ENCODE measurements at regions not wholly inside any gene's neighbourhood (a gene's known extent, or its start where the extent isn't known, plus 50 kb on each side); places are given as distances from the start of the nearest gene placed in this dataset.
"Not testable (repeated sequence)": the region's sequence is repeated elsewhere in the genome, so short reads cannot be mapped to it uniquely, and the experiment has no call there.

- no peak overlapping the region for H3K27ac Mint-ChIP-seq
- no peak for ATAC-seq (replicated peaks)
Observed at GRCh38 chr13:21871919-21872318, 201.0 kb downstream of the FGF9 start.

GRCh38 chr13:21872795-21873194 lies 201.9 kb downstream of the FGF9 start:
- ATAC-seq (replicated peaks) (no peak), DNase-seq (no peak)
- Mint-ChIP-seq H3K4me3 (no peak overlapping the region), H3K36me3 (no peaks in the 10 kb centered on the region), H3K4me1 (no peaks in the 10 kb centered on the region), H3K27me3 (peaks cover 8 to 21% of the 10 kb centered on the region in 2 donors), H3K9me3 (peaks cover 0 to 3% of the 10 kb centered on the region in 2 donors), H3K27ac (no peak overlapping the region)

More at GRCh38 chr13:21871919-21872318, 201.0 kb downstream of the FGF9 start:
- H3K36me3 Mint-ChIP-seq, result no peaks in the 10 kb centered on the region
- no peaks in the 10 kb centered on the region for H3K4me1 Mint-ChIP-seq
- peaks cover 8 to 16% of the 10 kb centered on the region in 2 donors for H3K27me3 Mint-ChIP-seq
- no peak overlapping the region for H3K4me3 Mint-ChIP-seq
- peaks cover 0 to 3% of the 10 kb centered on the region in 2 donors for H3K9me3 Mint-ChIP-seq
- DNase-seq, result no peak

GRCh38 chr13:21875116-21875515 lies 204.2 kb downstream of the FGF9 start:
- H3K4me3 Mint-ChIP-seq, result no peak overlapping the region
- ATAC-seq (replicated peaks), result no peak
- H3K27ac Mint-ChIP-seq, result no peak overlapping the region
- H3K9me3 Mint-ChIP-seq, result peaks cover 0 to 3% of the 10 kb centered on the region in 2 donors
- H3K36me3 Mint-ChIP-seq, result no peaks in the 10 kb centered on the region
- peaks cover 3 to 11% of the 10 kb centered on the region in 2 donors for H3K27me3 Mint-ChIP-seq
- no peaks in the 10 kb centered on the region for H3K4me1 Mint-ChIP-seq
- no peak for DNase-seq

DNA sequence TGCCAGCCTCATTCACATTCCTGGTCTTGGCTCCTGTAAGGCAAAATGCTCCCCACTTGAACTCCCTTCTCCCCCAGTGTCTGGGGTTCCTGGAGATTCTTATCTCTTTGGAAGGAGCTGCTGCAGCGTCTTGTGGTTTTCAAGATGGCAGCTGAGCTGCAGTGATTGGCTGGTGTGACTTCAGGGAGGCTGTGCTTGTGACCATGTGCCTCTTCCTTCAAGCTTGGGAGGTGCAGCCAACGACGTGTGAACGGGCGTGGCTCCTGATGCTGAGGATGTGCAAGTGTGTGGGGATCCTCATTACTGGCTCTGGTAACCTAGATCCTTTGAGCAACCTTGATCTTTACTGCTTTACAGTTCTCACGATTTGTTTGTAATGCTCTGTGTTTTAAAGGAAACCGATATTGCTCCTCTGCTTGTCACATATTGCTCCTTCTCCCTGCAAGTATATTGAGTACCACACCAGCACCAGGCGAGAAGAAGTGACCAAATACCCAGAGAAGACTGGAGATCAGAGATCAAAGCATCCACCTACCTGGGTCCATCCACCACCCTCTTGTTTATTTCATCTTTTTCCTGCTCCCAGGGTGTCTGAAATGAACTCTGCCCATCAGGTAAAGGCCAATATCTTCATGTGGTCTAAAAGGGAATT lies 208.5 kb downstream of the FGF9 start:
- ATAC-seq (replicated peaks) (no peak), DNase-seq (no peak)
- Mint-ChIP-seq H3K9me3 (peaks cover 0 to 3% of the 10 kb centered on the region in 2 donors), H3K4me3 (no peak overlapping the region), H3K27me3 (peaks cover 0 to 26% of the 10 kb centered on the region in 2 donors), H3K4me1 (no peaks in the 10 kb centered on the region), H3K27ac (no peak overlapping the region), H3K36me3 (no peaks in the 10 kb centered on the region)

- no peak for DNase-seq
- Mint-ChIP-seq H3K4me3 (no peak overlapping the region), H3K36me3 (no peaks in the 10 kb centered on the region), H3K4me1 (peaks cover 0 to 1% of the 10 kb centered on the region in 2 donors), H3K9me3 (no peaks in the 10 kb centered on the region), H3K27me3 (peaks cover 11 to 37% of the 10 kb centered on the region in 2 donors), H3K27ac (no peak overlapping the region)
- no peak for ATAC-seq (replicated peaks)
Observed at GRCh38 chr13:21882766-21883165, 211.9 kb downstream of the FGF9 start.

DNA sequence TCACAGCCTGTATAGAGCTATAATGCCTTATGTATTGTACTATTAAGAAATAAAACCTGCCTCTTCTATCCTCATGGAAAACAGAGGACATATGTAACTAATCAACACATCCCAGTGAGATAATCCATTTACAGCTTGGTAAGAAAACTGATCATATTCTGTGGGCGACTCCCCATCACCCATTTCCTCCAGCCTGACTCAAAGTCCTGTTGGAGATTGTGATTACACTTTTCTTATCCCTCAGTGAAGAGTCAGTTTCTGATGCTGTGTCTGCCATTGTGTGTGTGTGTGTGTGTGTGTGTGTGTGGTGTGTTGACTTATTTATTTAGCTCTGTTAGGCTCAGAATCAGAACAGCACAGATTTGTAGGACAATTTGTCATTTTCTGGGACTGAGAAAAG lies 212.8 kb downstream of the FGF9 start:
- no peak for DNase-seq
- Mint-ChIP-seq H3K36me3 (no peaks in the 10 kb centered on the region), H3K4me3 (no peak overlapping the region), H3K4me1 (peaks cover 0 to 1% of the 10 kb centered on the region in 2 donors), H3K9me3 (no peaks in the 10 kb centered on the region), H3K27ac (no peak overlapping the region), H3K27me3 (peaks cover 11 to 37% of the 10 kb centered on the region in 2 donors)
- ATAC-seq (replicated peaks), result no peak

- DNase-seq, result no peak
- H3K9me3 Mint-ChIP-seq, result no peaks in the 10 kb centered on the region
- no peak overlapping the region for H3K4me3 Mint-ChIP-seq
- no peak for ATAC-seq (replicated peaks)
- H3K4me1 Mint-ChIP-seq, result peaks cover 0 to 1% of the 10 kb centered on the region in 2 donors
- peaks cover 11 to 37% of the 10 kb centered on the region in 2 donors for H3K27me3 Mint-ChIP-seq
- H3K27ac Mint-ChIP-seq, result no peak overlapping the region
- H3K36me3 Mint-ChIP-seq, result no peaks in the 10 kb centered on the region
Observed at GRCh38 chr13:21884299-21884909, 213.5 kb downstream of the FGF9 start.

DNA sequence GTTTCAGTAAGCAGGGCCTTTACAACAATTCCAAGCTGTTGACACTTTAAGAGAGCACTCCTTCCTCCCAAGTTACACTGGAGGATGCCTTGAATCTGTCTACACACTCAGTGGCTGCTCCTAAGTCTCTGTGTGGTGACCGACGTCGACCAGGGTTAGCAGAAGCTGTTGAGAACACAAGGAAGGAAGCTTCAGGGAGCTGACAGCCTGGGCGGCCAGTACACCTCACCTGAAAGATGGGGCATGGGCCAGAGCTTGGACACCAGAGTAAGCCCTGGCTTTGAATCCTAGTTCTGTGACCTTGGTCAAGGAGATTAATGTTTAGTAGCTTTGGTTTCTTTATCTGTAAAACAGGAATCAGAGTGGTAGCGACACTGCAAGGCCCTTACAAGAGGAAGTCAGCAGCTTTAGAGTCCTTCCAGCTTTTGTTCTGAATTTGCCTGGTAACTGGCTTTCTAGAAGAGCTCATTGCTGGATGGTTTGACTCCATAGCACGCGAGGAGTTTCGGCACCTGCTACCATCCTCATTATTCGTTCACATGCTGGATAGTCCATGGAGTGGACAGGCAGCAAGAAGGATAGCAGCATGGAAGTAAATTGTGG lies 214.2 kb downstream of the FGF9 start:
- no peak overlapping the region for H3K27ac Mint-ChIP-seq
- H3K27me3 Mint-ChIP-seq, result peaks cover 11 to 37% of the 10 kb centered on the region in 2 donors
- H3K36me3 Mint-ChIP-seq, result no peaks in the 10 kb centered on the region
- DNase-seq, result no peak
- peaks cover 0 to 1% of the 10 kb centered on the region in 2 donors for H3K4me1 Mint-ChIP-seq
- H3K9me3 Mint-ChIP-seq, result no peaks in the 10 kb centered on the region
- no peak for ATAC-seq (replicated peaks)
- H3K4me3 Mint-ChIP-seq, result no peak overlapping the region

- Mint-ChIP-seq H3K4me3 (no peak overlapping the region), H3K27me3 (peaks cover 11 to 30% of the 10 kb centered on the region in 2 donors), H3K27ac (no peak overlapping the region), H3K9me3 (no peaks in the 10 kb centered on the region), H3K4me1 (peaks cover 0 to 1% of the 10 kb centered on the region in 2 donors), H3K36me3 (no peaks in the 10 kb centered on the region)
- DNase-seq (no peak), ATAC-seq (replicated peaks) (no peak)
Observed at GRCh38 chr13:21885714-21886224, 214.9 kb downstream of the FGF9 start.

GRCh38 chr13:21889651-21890050 lies 218.8 kb downstream of the FGF9 start:
- Mint-ChIP-seq H3K9me3 (no peaks in the 10 kb centered on the region), H3K4me1 (peaks cover 0 to 1% of the 10 kb centered on the region in 2 donors), H3K4me3 (no peak overlapping the region), H3K36me3 (no peaks in the 10 kb centered on the region), H3K27me3 (peaks cover 15 to 18% of the 10 kb centered on the region in 2 donors), H3K27ac (no peak overlapping the region)
- no peak for DNase-seq
- ATAC-seq (replicated peaks), result no peak

GRCh38 chr13:21890220-21890619 lies 219.3 kb downstream of the FGF9 start:
- not testable (repeated sequence) for DNase-seq; H3K27ac Mint-ChIP-seq; ATAC-seq (replicated peaks); H3K36me3 Mint-ChIP-seq; H3K4me1 Mint-ChIP-seq; H3K9me3 Mint-ChIP-seq; H3K4me3 Mint-ChIP-seq
- H3K27me3 Mint-ChIP-seq, result peaks cover 18% of the 10 kb centered on the region in 2 donors

DNA sequence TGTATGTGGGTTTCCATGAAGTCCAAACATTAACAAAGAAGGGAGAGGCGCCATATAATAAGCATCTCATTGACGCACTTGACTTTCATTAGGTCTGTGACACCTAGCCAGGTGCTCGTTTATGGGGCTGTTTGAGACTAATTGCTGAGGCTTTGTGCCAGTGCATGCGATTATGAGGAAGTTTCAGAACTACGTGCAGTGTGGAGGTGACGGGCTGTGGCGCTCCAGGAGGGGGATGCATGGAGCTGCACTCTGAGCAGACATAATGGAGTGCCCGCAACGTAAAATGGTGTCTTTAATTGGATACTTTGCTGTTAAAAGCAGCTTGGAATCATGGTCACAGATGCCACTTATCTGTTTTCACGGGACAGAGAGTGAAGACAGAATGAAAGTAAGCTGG lies 223.2 kb downstream of the FGF9 start:
- Mint-ChIP-seq H3K27me3 (peaks cover 0 to 7% of the 10 kb centered on the region in 2 donors), H3K4me3 (no peak overlapping the region), H3K27ac (no peak overlapping the region), H3K36me3 (no peaks in the 10 kb centered on the region), H3K4me1 (no peaks in the 10 kb centered on the region), H3K9me3 (no peaks in the 10 kb centered on the region)
- no peak for DNase-seq
- no peak for ATAC-seq (replicated peaks)

- DNase-seq (no peak), ATAC-seq (replicated peaks) (no peak)
- H3K27me3 Mint-ChIP-seq, result peaks cover 0 to 7% of the 10 kb centered on the region in 2 donors
- no peaks in the 10 kb centered on the region for H3K4me1 Mint-ChIP-seq
- H3K36me3 Mint-ChIP-seq, result no peaks in the 10 kb centered on the region
- no peaks in the 10 kb centered on the region for H3K9me3 Mint-ChIP-seq
- no peak overlapping the region for H3K4me3 Mint-ChIP-seq
- H3K27ac Mint-ChIP-seq, result no peak overlapping the region
Observed at GRCh38 chr13:21894703-21895699, 224.1 kb downstream of the FGF9 start.

GRCh38 chr13:21895779-21896178 lies 224.9 kb downstream of the FGF9 start:
- H3K9me3 Mint-ChIP-seq, result no peaks in the 10 kb centered on the region
- no peaks in the 10 kb centered on the region for H3K4me1 Mint-ChIP-seq
- DNase-seq (no peak), ATAC-seq (replicated peaks) (no peak)
- no peaks in the 10 kb centered on the region for H3K36me3 Mint-ChIP-seq
- no peak overlapping the region for H3K27ac Mint-ChIP-seq
- H3K4me3 Mint-ChIP-seq, result no peak overlapping the region
- peaks cover 0 to 7% of the 10 kb centered on the region in 2 donors for H3K27me3 Mint-ChIP-seq

Data from stimulated activated naive B cell treated with anti-CD40 and anti-IgM and Interleukin-4, amounts not matched to agents 10 μg/mL and 1 μg/mL and 100 μg/mL, for 72 hours (primary cell).